ENCODE measurements at regions not wholly inside any gene's neighbourhood (a gene's known extent, or its start where the extent isn't known, plus 50 kb on each side); places are given as distances from the start of the nearest gene placed in this dataset.

GRCh38 chr1:84090447-84091245 lies 53.4 kb upstream of the PRKACB start:
- Histone ChIP-seq H3K4me3 (ENCODE audit: control extremely low read depth in 1 of 5, extremely low read depth in 1 of 5, insufficient read depth in 1 of 5, low read depth in 2 of 5, low read length in 4 of 5) (peak overlapping the region in 4 of 5 experiments; percentile 11 to 57 (median 50)), H3K27ac (ENCODE audit: low read length in 2 of 2) (peak overlapping the region; percentile 45 to 61), H3K4me1 (ENCODE audit: control insufficient read depth in 2 of 2, insufficient read depth in 2 of 2, low read length in 2 of 2) (peaks cover 6 to 12% of the 10 kb centered on the region in 2 donors), H3K4me2 (replicated peaks; ENCODE audit: low read depth, low read length, poor library complexity, severe bottlenecking) (peak overlapping the region; percentile 72), H3K9me3 (ENCODE audit: control extremely low read depth in 1 of 3, control insufficient read depth in 2 of 3, insufficient read depth in 1 of 3, low read length in 2 of 3) (no peaks in the 10 kb centered on the region), H3K79me2 (ENCODE audit: control insufficient read depth, insufficient read depth, low read length) (peaks cover 2% of the 10 kb centered on the region), H2AFZ (ENCODE audit: insufficient read depth, low read depth, low read length, poor library complexity, severe bottlenecking) (peak overlapping the region; percentile 83), H4K20me1 (ENCODE audit: control insufficient read depth, insufficient read depth, low read length, poor library complexity, severe bottlenecking) (no peaks in the 10 kb centered on the region), H3K27me3 (replicated peaks in 1 of 4; ENCODE audit: control extremely low read depth in 1 of 4, control insufficient read depth in 3 of 4, insufficient read depth in 4 of 4, low read length in 3 of 4) (no peaks in the 10 kb centered on the region), H3K36me3 (replicated peaks in 1 of 2; ENCODE audit: control extremely low read depth in 1 of 2, control insufficient read depth in 1 of 2, extremely low read depth in 1 of 2, insufficient read depth in 2 of 2, low read length in 1 of 2) (no peaks in the 10 kb centered on the region), H3K9ac (ENCODE audit: low read length) (peak overlapping the region; percentile 63)
- POLR2A ChIA-PET, result no interaction called here
- intact Hi-C loops (cut with micrococcal nuclease), result loop anchor here (1.0 kb wide), 1 partner anchor 12 kb away; no protein-coding TSS in a partner anchor
- Mint-ChIP-seq H3K27me3 (no peaks in the 10 kb centered on the region), H3K27ac (peak overlapping the region; percentile 43), H3K4me3 (peak overlapping the region; percentile 72), H3K4me1 (peaks cover 17% of the 10 kb centered on the region), H3K9me3 (ENCODE audit: insufficient read depth) (no peaks in the 10 kb centered on the region)
- ATAC-seq (ENCODE audit: low read depth), result peak; percentile 49
- no CpG with 5 or more reads among the region's 3 CpGs for WGBS (ENCODE audit: insufficient coverage)
- no peak for TF ChIP-seq CTCF (IDR thresholded peaks at IDR 0.05)
- no peak for TF ChIP-seq EZH2 (IDR thresholded peaks at IDR 0.05; ENCODE audit: borderline replicate concordance, insufficient read depth, low read depth, low read length, poor library complexity, severe bottlenecking)
- DNase-seq, result peak; percentile 55
- CTCF ChIA-PET, result interaction anchor here (1.1 kb wide), 1 partner anchor 19 kb away, joined by 3 read pairs; no protein-coding TSS in a partner anchor

- no peak overlapping the region for H3K9ac ChIP-seq (ENCODE audit: low read length)
- CTCF ChIA-PET, result interaction anchor here (1.1 kb wide), 1 partner anchor 353 kb away, joined by 3 read pairs; no protein-coding TSS in a partner anchor
- no peak overlapping the region for H3K4me3 Mint-ChIP-seq
- intact Hi-C loops (cut with micrococcal nuclease), result loop anchor here (1.0 kb wide), 1 partner anchor 12 kb away; no protein-coding TSS in a partner anchor
- no peaks in the 10 kb centered on the region for H3K27me3 Mint-ChIP-seq
- peak overlapping the region; percentile 83 for H2AFZ ChIP-seq (ENCODE audit: insufficient read depth, low read depth, low read length, poor library complexity, severe bottlenecking)
- H3K36me3 ChIP-seq (replicated peaks in 1 of 2; ENCODE audit: control extremely low read depth in 1 of 2, control insufficient read depth in 1 of 2, extremely low read depth in 1 of 2, insufficient read depth in 2 of 2, low read length in 1 of 2), result no peaks in the 10 kb centered on the region
- H3K27ac Mint-ChIP-seq, result no peak overlapping the region
- no peaks in the 10 kb centered on the region for H3K27me3 ChIP-seq (replicated peaks in 1 of 4; ENCODE audit: control extremely low read depth in 1 of 4, control insufficient read depth in 3 of 4, insufficient read depth in 4 of 4, low read length in 3 of 4)
- H3K79me2 ChIP-seq (ENCODE audit: control insufficient read depth, insufficient read depth, low read length), result no peaks in the 10 kb centered on the region
- H3K9me3 ChIP-seq (ENCODE audit: control extremely low read depth in 1 of 3, control insufficient read depth in 2 of 3, insufficient read depth in 1 of 3, low read length in 2 of 3), result no peaks in the 10 kb centered on the region
- DNase-seq (no peak), ATAC-seq (ENCODE audit: low read depth) (no peak)
- no peaks in the 10 kb centered on the region for H4K20me1 ChIP-seq (ENCODE audit: control insufficient read depth, insufficient read depth, low read length, poor library complexity, severe bottlenecking)
- peaks cover 6 to 12% of the 10 kb centered on the region in 2 donors for H3K4me1 ChIP-seq (ENCODE audit: control insufficient read depth in 2 of 2, insufficient read depth in 2 of 2, low read length in 2 of 2)
- peaks cover 17% of the 10 kb centered on the region for H3K4me1 Mint-ChIP-seq
- TF ChIP-seq CTCF (IDR thresholded peaks at IDR 0.05) (no peak), EZH2 (IDR thresholded peaks at IDR 0.05; ENCODE audit: borderline replicate concordance, insufficient read depth, low read depth, low read length, poor library complexity, severe bottlenecking) (no peak)
- POLR2A ChIA-PET, result no interaction called here
- H3K4me2 ChIP-seq (replicated peaks; ENCODE audit: low read depth, low read length, poor library complexity, severe bottlenecking), result peak overlapping the region; percentile 72
- no peak overlapping the region for H3K27ac ChIP-seq (ENCODE audit: low read length in 2 of 2)
- no peak overlapping the region for H3K4me3 ChIP-seq (ENCODE audit: control extremely low read depth in 1 of 5, extremely low read depth in 1 of 5, insufficient read depth in 1 of 5, low read depth in 2 of 5, low read length in 4 of 5)
- no peaks in the 10 kb centered on the region for H3K9me3 Mint-ChIP-seq (ENCODE audit: insufficient read depth)
Observed at GRCh38 chr1:84089867-84090266, 54.2 kb upstream of the PRKACB start.

All from B cell (primary cell).